Left lung (tissue), 4 donors: ENCODE measurements at regions not wholly inside any gene's neighbourhood (a gene's known extent, or its start where the extent isn't known, plus 50 kb on each side); places are given as distances from the start of the nearest gene placed in this dataset.

Source experiments
- ATAC-seq: fragments of 200-7000 bp; cut with Tn5 transposase; one replicate; pipeline ENCODE4 v1.9.1; 2020; ENCODE audit warnings: moderate library complexity
- DNase-seq, 4 donors: peaks; one replicate each; pipeline ENCODE4 v3.0.0-alpha.2; 2013 to 2020
- H3K27ac ChIP-seq, 2 donors: fragments of 200-600 bp; sonication (generic) in 1 of 2; one replicate each; pipeline versions ENCODE4 v1.5.0 to v1.8.0; 2020 to 2021
- H3K27me3 ChIP-seq, 2 donors: fragments of 200-600 bp; sonication (generic) in 1 of 2; one replicate each; pipeline versions ENCODE4 v1.5.0 to v1.8.0; 2020 to 2021
- H3K36me3 ChIP-seq, 2 donors: fragments of 200-600 bp; sonication (generic) in 1 of 2; one replicate each; pipeline versions ENCODE4 v1.5.0 to v1.8.0; 2020 to 2021
- H3K4me1 ChIP-seq, 2 donors: fragments of 200-600 bp; one replicate each; pipeline ENCODE4 v1.8.0; 2021
- H3K4me3 ChIP-seq, 2 donors: fragments of 200-600 bp; sonication (generic) in 1 of 2; one replicate each; pipeline versions ENCODE4 v1.5.0 to v1.8.0; 2020 to 2021; ENCODE audit warnings: mild to moderate bottlenecking in 1 of 2
- H3K9me3 ChIP-seq, 2 donors: fragments of 200-600 bp; sonication (generic) in 1 of 2; one replicate each; pipeline versions ENCODE4 v1.5.0 to v1.8.0; 2020 to 2021
- CTCF ChIP-seq, 2 donors: fragments of 200-600 bp; sonication (generic) in 1 of 2; IDR thresholded peaks; one replicate each; pipeline versions ENCODE4 v1.5.0 to v1.8.0; 2021; ENCODE audit warnings: antibody characterized with exemption in 2 of 2
- intact Hi-C, 2 donors: fragments of 100-400 bp; cut with DNase I; formaldehyde crosslinking; loops; one replicate each; pipeline versions ENCODE4 v1.11.2 to v1.14.2; 2022
- donor health status: DM: no; HTN: yes; CAD: no.
- donor health status: DM: no; HTN: no; CAD: no.

DNA sequence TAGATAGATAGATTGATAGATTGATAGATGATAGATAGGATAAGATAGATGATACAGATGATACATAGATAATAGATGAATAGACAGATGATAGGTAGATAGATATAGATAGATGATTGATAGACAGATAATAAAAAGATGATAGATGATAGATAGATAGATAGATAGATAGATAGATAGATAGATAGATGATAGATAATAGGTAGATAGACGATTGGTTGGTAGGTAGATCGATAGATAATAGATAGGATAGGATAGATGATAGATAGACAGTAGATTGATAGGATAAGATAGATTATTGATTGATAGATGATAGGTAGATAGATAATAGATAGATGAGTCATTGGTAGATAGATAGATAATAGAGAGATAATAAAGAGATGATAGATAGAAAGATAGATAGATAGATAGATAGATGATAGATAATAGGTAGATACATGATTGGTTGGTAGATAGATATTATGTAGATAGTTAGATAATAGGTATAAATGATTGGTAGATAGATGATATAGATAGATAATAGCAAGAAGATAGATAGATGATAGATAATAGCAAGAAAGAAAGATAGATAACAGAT, 109.4 kb upstream of the C16orf82 start:
- H3K36me3 ChIP-seq: no peaks in the 10 kb centered on the region
- no peak overlapping the region for H3K4me3 ChIP-seq
- DNase-seq: no peak
- H3K27me3 ChIP-seq: peaks cover 0 to 7% of the 10 kb centered on the region in 2 donors
- intact Hi-C loops: no loop called here
- H3K4me1 ChIP-seq: no peaks in the 10 kb centered on the region
- TF ChIP-seq CTCF (IDR thresholded peaks at IDR 0.05): no peak
- ATAC-seq: no peak
- peaks cover 0 to 11% of the 10 kb centered on the region in 2 donors for H3K9me3 ChIP-seq
- H3K27ac ChIP-seq: no peak overlapping the region

DNA sequence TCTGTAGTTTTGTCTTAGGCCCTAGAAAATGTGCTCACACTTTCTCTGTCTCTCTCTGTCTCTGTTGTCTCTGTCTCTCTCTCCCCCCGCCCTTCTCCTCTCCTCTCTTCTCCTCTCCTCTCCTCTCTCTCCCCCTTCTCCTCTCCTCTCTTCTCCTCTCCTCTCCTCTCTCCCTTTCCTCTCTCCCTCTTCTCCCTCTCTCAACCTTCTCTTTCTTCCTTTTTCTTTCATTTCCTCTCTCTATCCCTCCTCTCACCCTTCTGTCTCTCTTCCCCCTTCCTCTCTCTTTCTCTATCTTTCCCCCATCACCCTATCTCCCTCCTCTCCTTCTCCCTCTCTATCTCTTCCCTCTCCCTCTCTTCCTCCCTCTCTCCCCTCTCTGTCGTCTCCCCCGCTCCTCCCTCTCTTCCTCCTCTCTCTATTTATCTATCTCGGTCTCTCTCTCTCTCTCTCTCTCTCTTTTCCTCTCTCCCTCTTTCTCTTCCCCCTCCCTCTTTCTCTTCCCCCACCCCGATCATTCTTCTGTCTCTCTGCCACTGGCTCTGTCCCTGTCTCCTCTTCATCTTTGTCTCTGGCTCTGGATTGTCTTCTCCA, 107.2 kb upstream of the C16orf82 start:
- no peaks in the 10 kb centered on the region for H3K36me3 ChIP-seq
- H3K4me1 ChIP-seq: no peaks in the 10 kb centered on the region
- intact Hi-C loops: no loop called here
- H3K4me3 ChIP-seq: no peak overlapping the region
- DNase-seq (no peak), ATAC-seq (no peak)
- no peak overlapping the region for H3K27ac ChIP-seq
- TF ChIP-seq CTCF (IDR thresholded peaks at IDR 0.05): no peak
- peaks cover 0 to 11% of the 10 kb centered on the region in 2 donors for H3K9me3 ChIP-seq
- H3K27me3 ChIP-seq: no peaks in the 10 kb centered on the region

DNA sequence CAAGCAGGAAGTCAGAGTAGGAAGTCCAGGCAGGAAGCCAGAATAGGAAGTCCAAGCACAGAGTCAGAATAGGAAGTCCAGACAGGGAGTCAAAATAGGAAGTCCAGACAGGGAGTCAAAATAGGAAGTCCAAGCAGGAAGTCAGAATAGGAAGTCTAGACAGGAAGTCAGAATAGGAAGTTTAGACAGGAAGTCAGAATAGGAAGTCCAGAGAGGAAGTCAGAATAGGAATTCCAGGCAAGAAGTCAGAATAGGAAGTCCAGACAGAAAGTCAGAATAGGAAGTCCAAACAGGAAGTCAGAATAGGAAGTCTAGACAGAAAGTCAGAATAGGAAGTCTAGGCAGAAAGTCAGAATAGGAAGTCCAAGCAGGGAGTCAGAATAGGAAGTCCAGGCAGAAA, 105.3 kb upstream of the C16orf82 start:
- H3K27me3 ChIP-seq: no peaks in the 10 kb centered on the region
- no peak overlapping the region for H3K4me3 ChIP-seq
- no peak for DNase-seq
- H3K27ac ChIP-seq: no peak overlapping the region
- no peaks in the 10 kb centered on the region for H3K4me1 ChIP-seq
- peaks cover 0 to 11% of the 10 kb centered on the region in 2 donors for H3K9me3 ChIP-seq
- ATAC-seq: no peak
- H3K36me3 ChIP-seq: no peaks in the 10 kb centered on the region
- TF ChIP-seq CTCF (IDR thresholded peaks at IDR 0.05): no peak
- intact Hi-C loops: no loop called here

DNA sequence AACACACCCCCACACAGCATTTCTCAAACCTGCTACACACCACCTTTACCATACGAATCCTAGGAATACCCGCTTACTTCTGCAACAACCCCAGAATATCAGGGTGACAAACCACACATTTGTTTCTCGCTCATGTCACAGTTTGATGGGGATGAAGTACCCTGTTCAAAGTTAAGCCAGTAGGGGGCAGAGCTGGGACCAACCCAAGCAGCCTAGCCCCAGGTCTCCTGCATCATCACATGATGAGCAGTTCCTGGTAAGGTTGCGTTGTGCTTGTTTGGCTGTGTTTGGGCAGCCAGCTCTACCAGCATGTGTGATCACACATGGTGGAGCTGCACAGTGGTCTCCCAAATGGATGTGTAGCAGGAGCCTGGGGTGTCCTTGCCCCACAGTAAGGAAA, 103.6 kb upstream of the C16orf82 start:
- no peak for DNase-seq
- peaks cover 0 to 11% of the 10 kb centered on the region in 2 donors for H3K9me3 ChIP-seq
- no peaks in the 10 kb centered on the region for H3K4me1 ChIP-seq
- intact Hi-C loops: no loop called here
- no peak for TF ChIP-seq CTCF (IDR thresholded peaks at IDR 0.05)
- no peaks in the 10 kb centered on the region for H3K36me3 ChIP-seq
- H3K27me3 ChIP-seq: no peaks in the 10 kb centered on the region
- no peak for ATAC-seq
- H3K27ac ChIP-seq: no peak overlapping the region
- no peak overlapping the region for H3K4me3 ChIP-seq

DNA sequence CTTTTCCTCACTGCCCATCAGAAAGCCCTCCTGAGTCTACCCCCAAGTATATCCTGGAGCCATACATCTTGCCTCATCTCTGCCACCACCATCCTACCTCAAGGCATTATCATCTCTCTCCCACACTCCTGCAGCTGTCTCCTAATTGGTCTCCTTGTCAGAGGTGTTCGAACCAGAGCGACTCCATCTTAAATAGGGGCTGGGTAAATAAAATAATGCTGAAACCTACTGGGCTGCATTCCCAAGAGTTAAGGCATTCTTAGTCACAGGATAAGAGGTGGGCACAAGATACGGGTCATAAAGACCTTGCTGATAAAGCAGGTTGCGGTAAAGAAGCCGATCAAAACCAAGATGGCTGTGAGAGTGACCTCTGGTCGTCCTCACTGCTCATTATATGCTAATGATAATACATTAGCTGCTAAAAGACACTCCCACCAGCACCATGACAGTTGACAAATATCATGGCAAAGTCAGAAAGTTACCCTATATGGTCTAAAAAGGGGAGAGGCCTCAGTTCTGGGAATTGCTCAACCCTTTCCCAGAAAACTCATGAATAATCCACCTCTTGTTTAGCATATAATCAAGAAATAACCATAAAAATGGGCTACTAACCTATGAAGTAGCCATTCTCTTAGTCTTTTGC, 97.0 kb upstream of the C16orf82 start:
- Histone ChIP-seq H3K4me1 (no peaks in the 10 kb centered on the region), H3K36me3 (no peaks in the 10 kb centered on the region), H3K27ac (no peak overlapping the region), H3K9me3 (no peaks in the 10 kb centered on the region), H3K27me3 (no peaks in the 10 kb centered on the region), H3K4me3 (no peak overlapping the region)
- ATAC-seq: no peak
- no peak for TF ChIP-seq CTCF (IDR thresholded peaks at IDR 0.05)
- intact Hi-C loops: no loop called here
- no peak for DNase-seq
